ENCODE measurements at regions not wholly inside any gene's neighbourhood (a gene's known extent, or its start where the extent isn't known, plus 50 kb on each side); places are given as distances from the start of the nearest gene placed in this dataset.

- no peak for DNase-seq (ENCODE audit: low read depth)
- TF ChIP-seq CTCF (IDR thresholded peaks at IDR 0.05; ENCODE audit: insufficient read depth, low read depth, low read length), result no peak
- no peak overlapping the region for H3K4me3 ChIP-seq (ENCODE audit: low read depth, low read length)
These were observed 476.1 kb upstream of the RBFOX1 start for GRCh38 chr16:6856578-6856977.

- H3K4me3 ChIP-seq (ENCODE audit: low read depth, low read length), result no peak overlapping the region
- DNase-seq (ENCODE audit: low read depth), result no peak
- no peak for TF ChIP-seq CTCF (IDR thresholded peaks at IDR 0.05; ENCODE audit: insufficient read depth, low read depth, low read length)
These were observed 479.1 kb upstream of the RBFOX1 start for GRCh38 chr16:6853565-6853964.

- no peak for TF ChIP-seq CTCF (IDR thresholded peaks at IDR 0.05; ENCODE audit: insufficient read depth, low read depth, low read length)
- no peak overlapping the region for H3K4me3 ChIP-seq (ENCODE audit: low read depth, low read length)
- DNase-seq (ENCODE audit: low read depth), result no peak
These were observed 479.9 kb upstream of the RBFOX1 start for GRCh38 chr16:6852643-6853225.

GRCh38 chr16:6846452-6846851, 486.2 kb upstream of the RBFOX1 start:
- TF ChIP-seq CTCF (IDR thresholded peaks at IDR 0.05; ENCODE audit: insufficient read depth, low read depth, low read length), result no peak
- DNase-seq (ENCODE audit: low read depth), result no peak
- no peak overlapping the region for H3K4me3 ChIP-seq (ENCODE audit: low read depth, low read length)

- H3K4me3 ChIP-seq (ENCODE audit: low read depth, low read length), result no peak overlapping the region
- no peak for DNase-seq (ENCODE audit: low read depth)
- TF ChIP-seq CTCF (IDR thresholded peaks at IDR 0.05; ENCODE audit: insufficient read depth, low read depth, low read length), result no peak
These were observed 491.3 kb upstream of the RBFOX1 start for GRCh38 chr16:6841392-6841791.

- no peak for TF ChIP-seq CTCF (IDR thresholded peaks at IDR 0.05; ENCODE audit: insufficient read depth, low read depth, low read length)
- no peak overlapping the region for H3K4me3 ChIP-seq (ENCODE audit: low read depth, low read length)
- no peak for DNase-seq (ENCODE audit: low read depth)
These were observed 494.9 kb upstream of the RBFOX1 start for GRCh38 chr16:6837722-6838121.

- H3K4me3 ChIP-seq (ENCODE audit: low read depth, low read length), result no peak overlapping the region
- DNase-seq (ENCODE audit: low read depth), result no peak
- TF ChIP-seq CTCF (IDR thresholded peaks at IDR 0.05; ENCODE audit: insufficient read depth, low read depth, low read length), result no peak
These were observed 495.9 kb upstream of the RBFOX1 start for GRCh38 chr16:6836766-6837165.

Measured in fibroblast of villous mesenchyme (primary cell).